H1 (cell line): ENCODE measurements at regions not wholly inside any gene's neighbourhood (a gene's known extent, or its start where the extent isn't known, plus 50 kb on each side); places are given as distances from the start of the nearest gene placed in this dataset.
A peak's percentile ranks its signal among the peaks of the same experiment; 100 is the strongest.

Experiments used
- CTCF ChIA-PET: fragments of 300-600 bp; sonication (Branson Sonifier 250); formaldehyde crosslinking; loops from one replicate; lab custom pipeline; 2021; ENCODE audit not compliant: partially characterized antibody; lab: Charles Lee
- POLR2A ChIA-PET: fragments of 300-600 bp; sonication (Branson Sonifier 250); formaldehyde crosslinking; loops from one replicate; lab custom pipeline; 2021; ENCODE audit warnings: inconsistent platforms; ENCODE audit not compliant: partially characterized antibody; lab: Charles Lee
- DNase-seq, 2 experiments: peaks; one replicate each; pipeline versions ENCODE4 v3.0.0 to v3.0.0-alpha.2; 2010 to 2022; ENCODE audit warnings: low spot score in 2 of 2, low read depth in 1 of 2, mixed read lengths in 1 of 2
- FAIRE-seq: peaks from 2 replicates; lab custom pipeline; 2011; peaks lifted over from hg19 to GRCh38; lab: Jason Lieb, UNC
- H2AFZ ChIP-seq: 2 replicates; pipeline ENCODE4 v1.8.1; 2012; ENCODE audit warnings: low read length, inconsistent platforms
- H2AK5ac ChIP-seq: 2 replicates; pipeline ENCODE4 v1.6.1; 2013; ENCODE audit warnings: low read depth, low read length
- H2BK120ac ChIP-seq: replicated peaks from 2 replicates; pipeline ENCODE3; 2013; ENCODE audit warnings: low read depth, low read length, inconsistent platforms
- H2BK12ac ChIP-seq: 2 replicates; pipeline ENCODE4 v1.6.1; 2013; ENCODE audit warnings: low read depth, low read length
- H2BK15ac ChIP-seq: 2 replicates; pipeline ENCODE4 v1.6.1; 2013; ENCODE audit warnings: low read length
- H2BK20ac ChIP-seq: 2 replicates; pipeline ENCODE4 v1.6.1; 2013; ENCODE audit warnings: low read length
- H2BK5ac ChIP-seq: 2 replicates; pipeline ENCODE4 v1.6.1; 2013; ENCODE audit warnings: low read depth, low read length
- H3K14ac ChIP-seq: 2 replicates; pipeline ENCODE4 v1.6.1; 2013; ENCODE audit warnings: inconsistent platforms; ENCODE audit not compliant: insufficient read length
- H3K18ac ChIP-seq: 2 replicates; pipeline ENCODE4 v1.6.1; 2013; ENCODE audit warnings: low read length; ENCODE audit errors: extremely low read depth
- H3K23ac ChIP-seq: 2 replicates; pipeline ENCODE4 v1.6.1; 2013; ENCODE audit warnings: inconsistent platforms; ENCODE audit not compliant: insufficient read length
- H3K23me2 ChIP-seq: 2 replicates; pipeline ENCODE4 v1.6.1; 2013; ENCODE audit warnings: low read depth, low read length
- H3K27ac ChIP-seq: 2 replicates; pipeline ENCODE4 v1.6.1; 2011; ENCODE audit warnings: low read depth, low read length, inconsistent platforms
- H3K27me3 ChIP-seq, 4 experiments: replicated peaks in 1 of 4; 1 replicate in 1 of 4; 2 replicates in 3 of 4; pipeline versions ENCODE4 v1.6.1 to v1.8.1; 2011 to 2013; ENCODE audit warnings: low read length in 3 of 4, mild to moderate bottlenecking in 3 of 4, inconsistent platforms in 2 of 4, mixed read lengths in 2 of 4, moderate library complexity in 1 of 4; ENCODE audit not compliant: control insufficient read depth in 3 of 4, insufficient read depth in 3 of 4; ENCODE audit errors: extremely low read depth in 1 of 4
- H3K36me3 ChIP-seq, 4 experiments: 2 replicates each; pipeline versions ENCODE4 v1.6.1 to v1.8.1; 2011 to 2013; ENCODE audit warnings: mild to moderate bottlenecking in 4 of 4, low read length in 3 of 4, moderate library complexity in 2 of 4, control low read depth in 1 of 4, inconsistent platforms in 1 of 4; ENCODE audit not compliant: insufficient read depth in 4 of 4, control insufficient read depth in 2 of 4
- H3K4ac ChIP-seq: replicated peaks from 2 replicates; pipeline ENCODE3; 2013; ENCODE audit warnings: low read length, low read depth, mixed read lengths, inconsistent platforms; ENCODE audit not compliant: insufficient read length
- H3K4me1 ChIP-seq, 4 experiments: replicated peaks in 1 of 4; 1 replicate in 1 of 4; 2 replicates in 3 of 4; pipeline versions ENCODE4 v1.6.1 to v1.8.1; 2011 to 2013; ENCODE audit warnings: low read length in 3 of 4, inconsistent platforms in 2 of 4, mixed read lengths in 1 of 4; ENCODE audit not compliant: insufficient read depth in 4 of 4, control insufficient read depth in 3 of 4
- H3K4me2 ChIP-seq, 2 experiments: 2 replicates each; pipeline versions ENCODE4 v1.6.1 to v1.8.1; 2011 to 2013; ENCODE audit warnings: low read depth in 2 of 2, low read length in 2 of 2, control low read depth in 1 of 2, inconsistent platforms in 1 of 2, mild to moderate bottlenecking in 1 of 2; ENCODE audit not compliant: insufficient read depth in 1 of 2
- H3K4me3 ChIP-seq, 4 experiments: fragments of 200-600, 300-600 bp in 1 of 4; sonication (generic), shearing (Covaris generic), sonication (Bioruptor Twin) in 1 of 4; 2 replicates each; pipeline versions ENCODE4 v1.5.1 to v1.8.1; 2011 to 2016; ENCODE audit warnings: low read length in 4 of 4, low read depth in 3 of 4, control low read depth in 2 of 4, inconsistent platforms in 2 of 4, mild to moderate bottlenecking in 2 of 4, mixed read lengths in 1 of 4, moderate library complexity in 1 of 4; ENCODE audit not compliant: insufficient read depth in 2 of 4; ENCODE audit errors: extremely low read depth in 1 of 4
- H3K56ac ChIP-seq: replicated peaks from 2 replicates; pipeline ENCODE3; 2013; ENCODE audit warnings: low read depth, mild to moderate bottlenecking, mixed read lengths, low read length, inconsistent platforms; ENCODE audit not compliant: insufficient read length
- H3K79me1 ChIP-seq: 2 replicates; pipeline ENCODE4 v1.6.1; 2013; ENCODE audit warnings: low read depth, low read length, control low read depth
- H3K79me2 ChIP-seq, 2 experiments: 2 replicates each; pipeline versions ENCODE4 v1.6.1 to v1.8.1; 2012 to 2013; ENCODE audit warnings: low read length in 2 of 2, mild to moderate bottlenecking in 2 of 2, inconsistent platforms in 1 of 2; ENCODE audit not compliant: insufficient read depth in 2 of 2, control insufficient read depth in 1 of 2
- H3K9ac ChIP-seq, 4 experiments: replicated peaks in 1 of 4; 1 replicate in 1 of 4; 2 replicates in 3 of 4; pipeline versions ENCODE4 v1.6.1 to v1.8.1; 2011 to 2013; ENCODE audit warnings: low read depth in 3 of 4, low read length in 3 of 4, control low read depth in 2 of 4, mild to moderate bottlenecking in 2 of 4, moderate library complexity in 2 of 4, inconsistent platforms in 1 of 4; ENCODE audit errors: extremely low read depth in 1 of 4
- H3K9me3 ChIP-seq, 2 experiments: 2 replicates each; pipeline versions ENCODE4 v1.6.1 to v1.8.1; 2012 to 2013; ENCODE audit warnings: mild to moderate bottlenecking in 2 of 2, moderate library complexity in 2 of 2, control low read depth in 1 of 2, inconsistent platforms in 1 of 2, low read depth in 1 of 2, low read length in 1 of 2, mixed read lengths in 1 of 2; ENCODE audit not compliant: insufficient read depth in 2 of 2
- H4K20me1 ChIP-seq, 2 experiments: replicated peaks in 1 of 2; 2 replicates each; pipeline versions ENCODE3 to v1.8.1; 2011 to 2013; ENCODE audit warnings: inconsistent platforms in 2 of 2, low read length in 2 of 2, mild to moderate bottlenecking in 1 of 2; ENCODE audit not compliant: insufficient read depth in 2 of 2, control insufficient read depth in 1 of 2
- H4K5ac ChIP-seq: 2 replicates; pipeline ENCODE4 v1.6.1; 2013; ENCODE audit warnings: low read length, low read depth, mixed read lengths, inconsistent platforms; ENCODE audit not compliant: insufficient read length
- H4K8ac ChIP-seq: 2 replicates; pipeline ENCODE4 v1.8.0; 2013; ENCODE audit warnings: mild to moderate bottlenecking, moderate library complexity, low read length, inconsistent platforms; ENCODE audit not compliant: insufficient read depth; ENCODE audit errors: extremely low read depth
- H4K91ac ChIP-seq: replicated peaks from 2 replicates; pipeline ENCODE3; 2013; ENCODE audit warnings: low read length, mixed read lengths, inconsistent platforms; ENCODE audit not compliant: insufficient read length
- EZH2 ChIP-seq: fragments of 200-600 bp; sonication (generic); IDR thresholded peaks from 2 replicates; pipeline ENCODE4 v1.7.1; 2012; ENCODE audit warnings: low read depth, mild to moderate bottlenecking, moderate library complexity, low read length, inconsistent platforms; ENCODE audit not compliant: severe bottlenecking
- RAD21 ChIP-seq, 2 experiments: IDR thresholded peaks in 1 of 2; conservative IDR thresholded peaks in 1 of 2; 2 replicates each; pipeline ENCODE4 v1.6.1; 2011; ENCODE audit warnings: low read depth in 2 of 2, low read length in 2 of 2, improper control_type of control experiment in 1 of 2, inconsistent platforms in 1 of 2, mild to moderate bottlenecking in 1 of 2, moderate library complexity in 1 of 2
- WGBS, 2 experiments: shearing (Covaris generic) in 1 of 2; methylation state at CpG; one replicate each; pipeline versions ENCODE4 v1.1.6 to v1.1.7; 2013 to 2015; ENCODE audit warnings: low lambda C conversion rate in 2 of 2, mixed read lengths in 2 of 2, inconsistent platforms in 1 of 2, low coverage in 1 of 2, missing lambda C conversion rate in 1 of 2; ENCODE audit not compliant: insufficient replicate concordance in 2 of 2, insufficient coverage in 1 of 2, insufficient read length in 1 of 2; ENCODE audit errors: extremely low coverage in 1 of 2, missing lambda C conversion rate in 1 of 2; 5-methylcytosine and 5-hydroxymethylcytosine counted together

GRCh38 chr11:130642994-130643393, 194.5 kb downstream of the ADAMTS15 start:
- Histone ChIP-seq H3K14ac (no peak overlapping the region), H3K27me3 (no peaks in the 10 kb centered on the region), H3K79me2 (no peaks in the 10 kb centered on the region), H2AFZ (no peak overlapping the region), H3K56ac (no peak overlapping the region), H4K8ac (no peak overlapping the region), H3K23ac (no peak overlapping the region), H3K4me2 (no peak overlapping the region), H4K91ac (no peak overlapping the region), H2BK120ac (no peak overlapping the region), H3K4me1 (peaks cover 0 to 6% (median 3%) of the 10 kb centered on the region in 4 experiments; a peak in 3 of 7 replicates), H2BK20ac (no peak overlapping the region), H2BK15ac (0 out of 2 replicates have a peak overlapping the region, but pooled peaks have one; percentile 21), H4K20me1 (no peaks in the 10 kb centered on the region), H2AK5ac (no peak overlapping the region), H3K36me3 (no peaks in the 10 kb centered on the region), H3K18ac (no peak overlapping the region), H3K9me3 (no peaks in the 10 kb centered on the region), H4K5ac (no peak overlapping the region), H3K4me3 (no peak overlapping the region), H3K23me2 (no peaks in the 10 kb centered on the region), H3K79me1 (no peaks in the 10 kb centered on the region), H3K9ac (no peak overlapping the region), H2BK12ac (no peak overlapping the region), H2BK5ac (no peak overlapping the region), H3K27ac (no peak overlapping the region), H3K4ac (no peak overlapping the region)
- DNase-seq, result no peak
- ChIA-PET CTCF (no interaction called here), POLR2A (interaction anchor here (1.9 kb wide), 1 partner anchor 11 kb away, joined by 5 read pairs; no protein-coding TSS in a partner anchor)
- TF ChIP-seq RAD21 (IDR thresholded peaks at IDR 0.05 in 1 of 2, conservative IDR thresholded peaks at IDR 0.05 in 1 of 2; ENCODE audit: low read depth in 2 of 2, low read length in 2 of 2) (peak in 1 of 2 experiments; percentile 16; a peak in 1 of 4 replicates), EZH2 (no peak)
- no peak for FAIRE-seq
- WGBS, 2 experiments, result 75% methylated on average over 1 of the region's 1 CpG; no CpG with 5 or more reads in 1 of the 2 experiments
